ENCODE measurements at regions not wholly inside any gene's neighbourhood (a gene's known extent, or its start where the extent isn't known, plus 50 kb on each side); places are given as distances from the start of the nearest gene placed in this dataset.

DNA sequence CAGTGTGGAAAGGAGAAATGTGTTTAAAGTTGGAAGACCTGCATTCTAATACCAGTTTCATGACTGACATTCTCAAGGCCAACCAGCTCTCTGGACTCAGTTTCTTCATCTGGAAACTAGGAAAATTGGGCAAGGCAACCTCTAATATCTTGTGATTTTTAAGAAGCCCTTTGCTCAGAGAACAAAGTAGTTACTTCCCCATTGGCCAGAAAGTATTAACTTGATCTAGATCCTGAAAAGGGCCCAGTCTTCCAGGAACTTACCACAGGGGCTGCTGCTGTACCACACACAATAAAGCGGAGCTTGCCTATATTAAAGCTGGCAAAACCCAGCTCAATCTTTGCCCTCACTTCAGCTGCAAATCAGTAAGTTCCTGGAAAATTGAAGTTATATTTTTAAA, 155.6 kb upstream of the ADO start:
- no peaks in the 10 kb centered on the region for H3K36me3 Mint-ChIP-seq
- H3K27ac Mint-ChIP-seq: no peak overlapping the region
- no peaks in the 10 kb centered on the region for H3K9me3 Mint-ChIP-seq
- DNase-seq (ENCODE audit: low spot score in 2 of 2, unreplicated experiment in 2 of 2): no peak
- H3K4me3 Mint-ChIP-seq: no peak overlapping the region
- no peaks in the 10 kb centered on the region for H3K4me1 Mint-ChIP-seq
- peaks cover 18% of the 10 kb centered on the region for H3K27me3 Mint-ChIP-seq (ENCODE audit: low read depth)
- TF ChIP-seq, protein P1, sequence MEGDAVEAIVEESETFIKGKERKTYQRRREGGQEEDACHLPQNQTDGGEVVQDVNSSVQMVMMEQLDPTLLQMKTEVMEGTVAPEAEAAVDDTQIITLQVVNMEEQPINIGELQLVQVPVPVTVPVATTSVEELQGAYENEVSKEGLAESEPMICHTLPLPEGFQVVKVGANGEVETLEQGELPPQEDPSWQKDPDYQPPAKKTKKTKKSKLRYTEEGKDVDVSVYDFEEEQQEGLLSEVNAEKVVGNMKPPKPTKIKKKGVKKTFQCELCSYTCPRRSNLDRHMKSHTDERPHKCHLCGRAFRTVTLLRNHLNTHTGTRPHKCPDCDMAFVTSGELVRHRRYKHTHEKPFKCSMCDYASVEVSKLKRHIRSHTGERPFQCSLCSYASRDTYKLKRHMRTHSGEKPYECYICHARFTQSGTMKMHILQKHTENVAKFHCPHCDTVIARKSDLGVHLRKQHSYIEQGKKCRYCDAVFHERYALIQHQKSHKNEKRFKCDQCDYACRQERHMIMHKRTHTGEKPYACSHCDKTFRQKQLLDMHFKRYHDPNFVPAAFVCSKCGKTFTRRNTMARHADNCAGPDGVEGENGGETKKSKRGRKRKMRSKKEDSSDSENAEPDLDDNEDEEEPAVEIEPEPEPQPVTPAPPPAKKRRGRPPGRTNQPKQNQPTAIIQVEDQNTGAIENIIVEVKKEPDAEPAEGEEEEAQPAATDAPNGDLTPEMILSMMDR (IDR thresholded peaks at IDR 0.05; ENCODE audit: unreplicated experiment): no peak

DNA sequence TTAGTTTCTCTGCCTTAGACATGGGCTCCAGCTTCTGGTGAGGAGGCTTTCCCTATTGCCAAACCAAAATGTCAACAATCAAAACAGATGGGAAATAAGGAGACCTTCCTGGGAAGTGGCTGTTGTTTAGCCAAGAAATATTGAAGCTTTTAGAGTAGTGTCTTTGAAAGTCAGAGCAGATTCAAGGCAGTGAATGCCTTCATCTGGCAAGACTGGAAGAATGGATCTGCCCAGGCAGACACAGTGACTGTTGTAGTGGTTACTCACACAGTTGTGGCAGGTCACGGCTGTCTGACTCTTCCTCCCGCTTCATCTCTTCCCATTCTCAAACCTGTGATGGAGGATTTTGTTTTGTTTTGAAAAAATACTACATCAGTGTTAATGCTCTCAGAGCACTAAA, 154.1 kb upstream of the ADO start:
- TF ChIP-seq, protein P1 (IDR thresholded peaks at IDR 0.05; ENCODE audit: unreplicated experiment): no peak
- Mint-ChIP-seq H3K36me3 (no peaks in the 10 kb centered on the region), H3K27me3 (ENCODE audit: low read depth) (peaks cover 17% of the 10 kb centered on the region), H3K9me3 (no peaks in the 10 kb centered on the region), H3K27ac (no peak overlapping the region), H3K4me1 (no peaks in the 10 kb centered on the region), H3K4me3 (no peak overlapping the region)
- DNase-seq (ENCODE audit: low spot score in 2 of 2, unreplicated experiment in 2 of 2): no peak

DNA sequence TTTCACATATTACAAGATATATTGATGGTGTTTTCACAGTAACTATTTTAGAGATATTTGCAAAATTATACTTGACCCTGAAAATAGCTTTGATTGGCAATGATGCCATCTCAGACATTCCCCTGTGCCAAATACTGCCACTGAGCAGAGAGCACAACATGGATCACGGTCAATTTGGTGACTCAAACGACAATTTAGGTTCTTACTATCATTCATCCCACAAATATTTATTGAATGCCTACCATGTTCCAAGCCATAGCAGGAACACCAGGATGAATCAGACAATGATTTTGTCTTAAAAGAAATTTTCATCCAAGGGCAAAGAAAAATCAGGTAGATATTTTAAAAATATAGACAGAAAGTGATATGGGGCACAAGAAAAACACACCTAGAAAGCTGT, 153.2 kb upstream of the ADO start:
- TF ChIP-seq, protein P1 (IDR thresholded peaks at IDR 0.05; ENCODE audit: unreplicated experiment): no peak
- H3K27ac Mint-ChIP-seq: no peak overlapping the region
- no peak for DNase-seq (ENCODE audit: low spot score in 2 of 2, unreplicated experiment in 2 of 2)
- H3K36me3 Mint-ChIP-seq: no peaks in the 10 kb centered on the region
- H3K27me3 Mint-ChIP-seq (ENCODE audit: low read depth): peaks cover 16% of the 10 kb centered on the region
- no peak overlapping the region for H3K4me3 Mint-ChIP-seq
- H3K4me1 Mint-ChIP-seq: no peaks in the 10 kb centered on the region
- no peaks in the 10 kb centered on the region for H3K9me3 Mint-ChIP-seq

DNA sequence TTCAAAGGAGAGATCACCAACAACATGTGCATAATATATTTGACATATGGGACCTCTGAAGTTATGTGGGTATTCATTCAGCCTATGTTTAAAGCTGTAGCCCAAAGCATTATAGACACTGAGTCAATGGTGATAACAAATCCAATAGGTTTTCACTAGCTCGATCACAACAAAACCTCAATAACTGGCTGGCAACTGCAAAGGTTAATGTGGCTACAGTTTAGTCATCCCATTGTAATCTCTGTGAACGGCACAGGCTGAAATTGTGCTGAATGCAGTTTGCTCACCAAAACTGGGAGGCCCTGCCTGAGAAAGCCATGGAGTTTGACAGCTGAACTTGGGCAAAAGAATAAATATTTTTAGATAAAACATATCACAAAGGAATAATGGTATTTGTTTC, 152.4 kb upstream of the ADO start:
- no peaks in the 10 kb centered on the region for H3K4me1 Mint-ChIP-seq
- peaks cover 13% of the 10 kb centered on the region for H3K27me3 Mint-ChIP-seq (ENCODE audit: low read depth)
- H3K36me3 Mint-ChIP-seq: no peaks in the 10 kb centered on the region
- no peak overlapping the region for H3K27ac Mint-ChIP-seq
- no peak for DNase-seq (ENCODE audit: low spot score in 2 of 2, unreplicated experiment in 2 of 2)
- TF ChIP-seq, protein P1 (IDR thresholded peaks at IDR 0.05; ENCODE audit: unreplicated experiment): no peak
- no peaks in the 10 kb centered on the region for H3K9me3 Mint-ChIP-seq
- H3K4me3 Mint-ChIP-seq: no peak overlapping the region

DNA sequence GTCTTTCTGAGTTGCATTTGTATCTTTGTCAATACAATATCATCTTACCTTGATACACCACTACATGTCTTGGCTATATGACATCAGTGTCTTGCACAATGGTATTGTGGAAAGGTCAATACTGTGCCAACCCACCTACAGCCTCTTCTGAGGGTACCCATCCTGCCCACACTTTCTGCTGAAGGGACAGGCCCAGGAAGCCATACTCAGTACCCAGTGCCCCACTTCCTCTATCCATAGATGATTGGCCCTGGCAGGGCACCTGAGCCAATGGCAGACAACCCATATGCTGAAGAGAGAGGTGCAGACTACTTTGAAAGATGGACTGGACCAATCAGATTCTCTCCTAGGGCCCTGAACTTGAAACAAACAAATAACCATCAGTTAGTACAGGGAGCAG, 152.0 kb upstream of the ADO start:
- no peak overlapping the region for H3K27ac Mint-ChIP-seq
- no peak overlapping the region for H3K4me3 Mint-ChIP-seq
- no peak for DNase-seq (ENCODE audit: low spot score in 2 of 2, unreplicated experiment in 2 of 2)
- no peaks in the 10 kb centered on the region for H3K9me3 Mint-ChIP-seq
- no peaks in the 10 kb centered on the region for H3K4me1 Mint-ChIP-seq
- TF ChIP-seq, protein P1 (IDR thresholded peaks at IDR 0.05; ENCODE audit: unreplicated experiment): no peak
- no peaks in the 10 kb centered on the region for H3K36me3 Mint-ChIP-seq
- H3K27me3 Mint-ChIP-seq (ENCODE audit: low read depth): peaks cover 13% of the 10 kb centered on the region

DNA sequence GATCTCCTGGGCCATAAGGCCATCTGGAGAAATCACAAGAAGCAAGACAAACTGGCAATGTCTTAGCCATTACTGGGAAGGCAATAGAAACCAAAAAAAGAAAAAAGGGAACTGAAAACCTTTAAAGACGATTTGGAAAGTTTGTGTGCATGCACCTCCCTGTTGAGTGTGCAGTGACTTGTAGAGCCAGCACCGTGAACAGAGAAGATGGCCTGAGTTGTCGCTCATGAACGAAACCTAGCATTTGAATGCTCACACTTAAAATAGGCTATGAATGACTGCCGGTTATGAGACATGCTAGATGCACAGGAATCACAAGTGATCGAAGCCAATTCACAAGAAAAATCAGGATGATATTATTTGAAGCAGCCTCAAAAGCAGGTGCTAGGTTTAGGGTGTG, 151.3 kb upstream of the ADO start:
- Mint-ChIP-seq H3K27me3 (ENCODE audit: low read depth) (peaks cover 13% of the 10 kb centered on the region), H3K4me1 (no peaks in the 10 kb centered on the region), H3K4me3 (no peak overlapping the region), H3K9me3 (no peaks in the 10 kb centered on the region), H3K36me3 (no peaks in the 10 kb centered on the region), H3K27ac (no peak overlapping the region)
- no peak for DNase-seq (ENCODE audit: low spot score in 2 of 2, unreplicated experiment in 2 of 2)
- TF ChIP-seq, protein P1 (IDR thresholded peaks at IDR 0.05; ENCODE audit: unreplicated experiment): no peak

All from mesothelial cell of epicardium (in vitro differentiated cells).